Esophagus squamous epithelium (tissue), 4 donors: ENCODE measurements at regions not wholly inside any gene's neighbourhood (a gene's known extent, or its start where the extent isn't known, plus 50 kb on each side); places are given as distances from the start of the nearest gene placed in this dataset.

Source experiments
- CTCF ChIP-seq, 6 experiments: fragments of 450-650 bp in 4 of 6; fragments of 200-600 bp in 2 of 6; sonication (generic) in 2 of 6; IDR thresholded peaks; one replicate each; pipeline ENCODE4 v1.5.1; 2016 to 2019; ENCODE audit warnings: antibody characterized with exemption in 6 of 6, mild to moderate bottlenecking in 4 of 6, moderate library complexity in 4 of 6
- POLR2A ChIP-seq, 4 donors: fragments of 450-650 bp; IDR thresholded peaks; one replicate each; pipeline ENCODE4 v1.6.1; 2017; ENCODE audit warnings: antibody characterized with exemption in 4 of 4, mild to moderate bottlenecking in 4 of 4, moderate library complexity in 3 of 4

DNA sequence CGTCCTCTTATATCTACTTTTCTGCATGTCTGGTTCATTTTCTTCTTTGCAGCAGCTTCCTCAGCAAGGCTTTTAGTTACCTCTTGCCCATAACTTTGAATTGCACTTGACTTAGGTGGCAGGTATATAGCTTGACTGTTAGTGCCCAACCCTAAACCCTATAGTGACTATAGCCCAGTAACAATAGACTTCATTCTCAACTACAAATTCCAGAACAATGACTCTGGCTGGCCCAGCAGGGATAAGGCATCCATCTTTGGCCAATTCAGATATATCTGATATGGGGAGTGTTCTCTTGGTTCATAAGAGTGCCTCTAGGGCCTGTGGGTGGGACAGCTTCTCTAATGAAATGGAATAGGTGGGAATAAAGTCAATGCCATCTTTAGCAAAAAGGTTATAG is 246.2 kb downstream of the DMRT2 start:
- TF ChIP-seq POLR2A (IDR thresholded peaks at IDR 0.05) (no peak), CTCF (IDR thresholded peaks at IDR 0.05) (no peak)
